NCI-H146 treated with DMSO at 0.1 percent for 48 hours (cell line): ENCODE measurements at regions not wholly inside any gene's neighbourhood (a gene's known extent, or its start where the extent isn't known, plus 50 kb on each side); places are given as distances from the start of the nearest gene placed in this dataset.
A peak's percentile ranks its signal among the peaks of the same experiment; 100 is the strongest.
"Not testable (repeated sequence)": the region's sequence is repeated elsewhere in the genome, so short reads cannot be mapped to it uniquely, and the experiment has no call there.

Experiments
- DNase-seq: peaks from one replicate; lab custom pipeline; 2025; ENCODE audit not compliant: unreplicated experiment; lab: John Stamatoyannopoulos, UW

DNA sequence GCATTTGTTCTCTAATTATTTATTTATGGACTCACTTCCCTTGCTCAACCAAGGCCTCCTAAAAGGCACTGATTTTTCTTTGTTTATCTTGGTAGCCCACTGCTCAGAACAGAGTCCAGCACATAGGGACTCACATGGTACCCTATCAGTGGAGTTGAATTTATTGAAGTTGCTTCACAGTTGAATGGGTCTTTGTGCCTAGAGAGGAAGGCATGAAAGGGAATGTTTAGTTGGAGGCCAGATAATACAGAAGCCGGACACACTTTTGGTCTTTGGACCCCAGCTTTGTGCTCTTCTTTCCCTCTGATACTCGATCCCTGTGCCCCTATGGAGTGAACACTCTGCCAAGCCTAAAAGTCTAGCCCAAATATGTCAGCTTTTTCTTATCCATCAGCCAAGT lies 429.0 kb downstream of the PRDM2 start:
- DNase-seq = no peak

DNA sequence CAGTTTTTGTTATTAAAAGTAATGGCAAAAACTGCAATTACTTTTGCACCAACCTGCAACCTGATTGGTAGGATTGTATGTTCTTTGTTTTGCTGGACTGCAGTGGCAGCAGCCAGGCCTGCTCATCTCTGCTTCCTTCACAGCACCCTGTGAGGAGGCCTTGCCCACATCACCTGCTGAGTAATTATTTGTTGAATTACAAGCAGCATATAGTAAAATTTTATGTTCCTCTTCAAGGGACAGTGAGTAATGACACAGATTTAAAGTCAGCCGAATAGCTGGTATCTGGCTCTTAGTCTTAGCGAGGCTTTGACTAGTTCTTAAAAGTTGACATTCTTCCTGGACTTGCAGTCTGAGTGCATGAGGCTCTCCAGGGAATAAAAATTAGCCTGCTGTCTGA lies 435.1 kb downstream of the PRDM2 start:
- no peak for DNase-seq

DNA sequence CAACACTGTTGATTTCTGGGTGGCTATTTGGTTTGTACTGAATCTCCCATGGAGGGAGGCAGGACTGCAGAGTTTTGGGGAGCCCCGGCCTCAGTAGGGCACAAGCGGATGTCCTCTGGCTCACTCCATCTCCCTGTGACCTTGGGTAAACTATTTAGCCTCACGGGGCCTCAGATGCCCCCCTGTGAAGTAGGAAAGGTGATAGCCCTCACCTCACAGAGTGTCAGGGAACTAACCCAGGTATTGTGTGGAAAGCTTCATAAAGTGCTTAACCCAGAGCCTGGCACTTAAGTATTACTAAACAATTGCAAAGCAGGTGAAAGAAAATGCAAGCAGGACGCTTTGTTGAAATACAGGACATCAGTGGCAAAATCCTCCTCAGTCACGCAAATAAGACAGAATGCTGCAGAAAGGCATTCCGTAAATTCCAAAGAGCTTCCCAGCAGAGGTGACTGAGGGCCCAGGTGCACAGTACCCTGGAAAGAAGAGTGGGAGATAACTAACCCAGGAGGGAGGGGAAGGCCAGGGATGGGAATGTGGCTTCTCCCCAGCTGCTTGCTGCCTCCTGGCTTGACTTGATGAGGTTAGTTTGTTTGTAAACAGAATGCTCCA lies 436.3 kb downstream of the PRDM2 start:
- no peak for DNase-seq

DNA sequence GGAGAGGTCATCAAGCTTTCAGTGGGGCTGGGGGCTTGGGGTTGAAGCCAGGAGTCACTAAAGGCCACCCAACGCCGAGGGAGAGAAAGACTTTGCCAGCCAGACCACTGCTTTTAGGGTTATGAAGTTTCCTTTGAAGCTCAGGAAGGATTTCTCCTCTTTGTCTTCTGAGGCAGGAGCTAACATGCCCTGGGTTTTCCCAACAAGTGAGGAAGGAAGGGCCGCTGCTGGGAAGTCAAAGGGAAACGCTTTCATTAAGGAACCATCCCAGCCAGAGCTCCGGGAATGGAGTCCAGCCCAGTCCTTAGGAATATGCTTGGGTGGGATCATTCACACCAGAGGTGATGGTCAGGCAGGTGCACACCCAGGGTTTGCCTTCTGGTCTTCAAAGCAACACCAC lies 436.9 kb downstream of the PRDM2 start:
- DNase-seq = no peak

DNA sequence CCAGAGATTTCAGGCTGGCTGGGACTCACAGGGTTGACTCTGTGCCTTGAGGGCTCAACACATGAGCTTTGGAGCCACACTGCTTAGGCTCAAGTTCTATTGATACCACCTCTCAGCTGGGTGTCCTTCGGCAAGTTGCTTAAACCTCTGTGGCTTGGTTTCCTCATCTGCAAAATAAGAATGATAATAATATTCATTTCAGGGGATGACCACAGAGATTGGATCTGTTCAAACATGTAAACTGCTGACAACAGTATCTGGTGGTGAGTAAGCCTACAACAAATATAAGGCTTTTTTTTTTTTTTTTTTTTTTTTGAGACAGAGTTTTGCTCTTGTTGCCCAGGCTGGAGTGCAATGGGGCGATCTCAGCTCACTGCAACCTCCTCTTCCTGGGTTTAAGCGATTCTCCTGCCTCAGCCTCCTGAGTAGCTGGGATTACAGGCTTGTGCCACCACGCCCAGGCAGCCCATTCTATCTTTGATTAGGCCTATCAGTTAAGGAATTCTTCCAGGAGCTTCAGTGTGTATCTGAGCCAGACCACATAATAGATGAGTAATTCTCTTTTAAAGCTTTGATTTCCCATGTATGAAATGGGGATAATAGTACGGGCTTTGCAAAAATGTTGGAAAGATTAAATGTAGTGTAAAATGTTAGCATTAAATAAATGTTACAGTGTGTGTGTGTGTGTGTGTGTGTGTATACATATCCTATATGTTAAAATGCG lies 437.6 kb downstream of the PRDM2 start:
- DNase-seq = no peak

DNA sequence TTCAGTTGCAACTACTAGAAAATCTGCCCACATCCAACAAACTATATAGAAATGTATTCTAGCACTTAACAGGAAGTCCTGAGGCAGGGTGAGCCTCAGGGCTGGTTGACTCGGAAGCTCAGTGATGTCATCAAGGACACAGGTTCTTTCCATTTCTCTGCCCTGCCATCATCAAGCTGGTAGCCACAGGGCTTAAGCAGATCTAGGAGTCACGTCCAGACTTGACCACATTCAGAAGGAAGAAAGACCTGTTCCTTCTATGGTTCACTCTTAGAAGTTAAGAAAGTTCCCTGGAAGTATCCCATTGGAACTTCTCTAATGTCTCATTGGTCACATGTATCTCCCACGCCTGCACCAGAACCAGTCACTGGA lies 438.1 kb downstream of the PRDM2 start:
- DNase-seq = no peak

DNA sequence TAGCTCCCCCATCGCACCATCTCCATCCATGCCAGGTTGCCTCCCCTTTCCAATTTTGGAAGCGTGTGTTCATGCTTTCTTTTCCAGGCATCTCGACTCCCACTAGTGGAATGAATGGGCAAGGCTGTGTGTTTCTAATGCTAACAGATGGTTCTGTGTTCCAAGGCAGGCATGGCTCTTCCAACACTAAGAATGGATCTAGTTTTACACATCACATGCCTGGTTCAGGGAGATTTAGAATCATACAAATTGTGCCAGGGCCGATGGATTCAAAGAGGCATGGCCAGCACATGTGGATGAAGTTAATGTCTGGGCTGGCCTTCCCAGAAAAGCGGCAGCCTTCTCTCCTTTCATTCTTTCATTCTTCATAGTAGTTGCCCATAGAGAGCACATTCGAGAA lies 438.7 kb downstream of the PRDM2 start:
- no peak for DNase-seq

DNA sequence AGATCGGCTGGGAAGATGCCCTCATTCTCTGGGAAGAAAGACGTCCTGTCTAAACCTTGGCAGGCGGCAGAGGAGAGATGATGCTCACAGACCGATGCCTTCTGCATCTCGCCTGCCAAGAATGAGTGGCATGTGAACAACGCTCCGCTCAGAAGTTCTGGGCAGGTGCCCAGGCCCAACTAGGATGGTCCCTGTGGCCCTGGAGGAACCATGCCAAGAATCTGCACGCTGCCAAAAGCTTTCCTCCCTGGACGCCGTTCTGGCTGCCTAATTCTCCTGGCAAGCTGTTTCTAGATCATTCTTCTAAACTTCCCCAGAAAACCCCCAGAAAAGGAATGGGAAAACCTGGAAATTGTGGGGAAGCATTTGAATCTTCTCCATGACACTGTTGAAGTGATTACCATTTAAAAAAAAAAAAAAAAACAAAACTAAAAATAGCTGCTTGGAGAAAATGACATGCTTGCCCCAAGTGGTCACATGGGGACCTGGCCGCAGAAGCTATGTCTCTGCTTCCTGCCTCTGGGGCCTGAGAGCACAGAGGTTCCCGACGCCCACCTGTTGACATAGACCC lies 440.9 kb downstream of the PRDM2 start:
- no peak for DNase-seq

DNA sequence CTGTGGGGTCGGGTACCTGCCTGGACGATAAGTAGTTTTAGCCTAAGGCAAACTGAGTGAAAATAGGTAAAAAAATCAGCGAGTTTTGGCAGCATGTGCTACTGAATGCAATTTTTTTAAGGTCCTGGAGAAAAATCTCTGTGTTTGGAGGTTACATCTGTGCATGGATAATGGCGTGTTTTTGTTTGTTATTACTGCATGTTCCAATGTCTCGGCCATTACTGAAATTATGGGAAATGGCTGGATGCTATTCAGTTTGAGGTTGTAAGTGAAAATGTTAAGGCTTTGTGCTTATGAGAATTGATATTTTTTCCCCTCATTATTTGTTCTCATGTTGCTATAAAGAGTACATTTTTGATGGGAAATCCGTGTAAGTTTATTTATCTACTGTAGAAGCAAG lies 441.7 kb downstream of the PRDM2 start:
- no peak for DNase-seq

DNA sequence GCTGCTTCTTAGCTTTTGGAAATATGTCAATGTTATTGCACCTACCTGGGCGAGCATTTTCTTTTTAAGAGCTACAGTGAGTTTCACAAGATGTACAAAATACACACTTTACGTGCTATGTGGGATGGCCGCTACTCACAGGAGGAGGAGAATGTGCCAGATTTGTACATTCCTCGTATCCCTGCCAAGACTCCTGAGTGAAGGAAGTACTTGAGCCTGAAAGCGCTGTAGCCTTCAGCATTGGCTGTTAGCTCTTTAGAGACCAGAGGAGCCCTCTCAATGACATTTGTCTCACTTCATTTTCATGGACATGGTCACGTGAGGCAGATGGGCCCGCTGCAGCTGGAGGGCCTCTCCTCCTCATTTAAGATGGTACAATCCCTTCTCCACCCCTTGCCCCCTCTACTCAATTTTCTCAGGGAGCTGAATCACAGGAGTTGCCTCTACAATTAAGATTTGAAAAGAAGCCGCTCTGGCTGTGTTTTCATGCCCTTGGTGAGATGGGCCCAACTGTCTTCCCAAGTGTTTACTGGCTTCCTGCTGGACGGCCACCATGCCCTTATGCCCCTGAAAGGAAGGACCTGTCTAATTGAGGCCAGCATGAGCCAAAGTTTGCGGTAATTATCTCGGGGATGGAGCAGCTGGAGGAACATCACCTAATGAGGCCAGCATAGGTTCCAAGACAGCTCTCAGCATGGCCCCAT lies 442.6 kb downstream of the PRDM2 start:
- peak; percentile 60 for DNase-seq

DNA sequence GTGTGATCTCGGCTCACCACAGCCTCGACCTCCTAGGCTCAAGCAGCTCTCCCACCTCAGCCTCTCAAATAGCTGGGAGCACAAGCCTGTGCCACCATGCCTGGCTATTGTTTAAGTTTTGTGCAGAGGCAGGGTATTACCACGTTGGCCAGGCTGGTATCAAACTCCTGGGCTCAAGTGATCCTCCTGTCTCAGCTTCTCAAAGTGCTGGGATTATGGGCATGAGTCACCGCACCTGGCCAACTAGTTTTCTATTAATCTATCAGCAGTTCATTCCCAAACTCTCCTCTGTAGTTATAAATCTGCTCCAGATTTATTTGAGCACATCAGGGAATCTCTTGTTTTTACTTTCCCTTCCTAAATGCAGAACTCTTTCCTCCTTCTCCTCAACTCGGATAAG lies 443.8 kb downstream of the PRDM2 start:
- DNase-seq = no peak

DNA sequence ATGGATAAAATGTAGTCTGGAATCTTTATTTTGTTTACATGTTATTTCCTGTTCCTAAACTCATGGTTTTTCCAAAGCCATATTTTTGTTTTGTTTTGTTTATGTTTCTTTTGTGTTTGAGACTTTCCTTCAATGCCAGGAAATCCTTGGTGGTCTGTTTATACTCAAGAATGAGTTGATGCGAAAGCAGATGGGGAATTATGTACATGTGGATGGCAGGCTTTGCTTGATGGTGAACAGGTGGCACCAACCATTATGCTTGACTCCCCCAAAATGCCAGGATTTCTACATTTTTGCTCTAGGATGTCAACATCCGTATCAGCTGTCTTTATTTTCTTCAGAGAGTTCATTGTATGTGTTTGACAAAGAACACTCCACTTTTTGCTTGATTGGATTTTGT lies 448.5 kb downstream of the PRDM2 start:
- DNase-seq = no peak

DNA sequence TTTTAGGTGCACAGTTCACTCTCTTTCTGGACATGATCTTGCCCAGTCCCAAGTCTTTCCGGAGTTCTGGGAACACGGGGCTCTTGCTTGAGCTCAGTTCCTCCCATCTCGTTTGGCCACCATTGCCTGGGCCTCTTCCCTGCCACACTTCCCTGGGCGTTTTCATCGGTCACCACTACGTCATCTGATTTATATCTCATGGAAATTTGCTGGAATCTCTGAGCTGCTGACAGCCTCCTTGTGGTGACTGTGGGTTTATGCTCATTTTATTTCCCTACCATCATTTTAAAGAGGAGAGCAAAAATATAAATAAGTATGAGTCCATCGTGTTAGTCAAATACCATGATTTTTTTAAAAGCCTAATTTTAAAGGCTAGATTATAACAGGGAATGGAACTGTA lies 449.1 kb upstream of the KAZN start:
- no peak for DNase-seq

DNA sequence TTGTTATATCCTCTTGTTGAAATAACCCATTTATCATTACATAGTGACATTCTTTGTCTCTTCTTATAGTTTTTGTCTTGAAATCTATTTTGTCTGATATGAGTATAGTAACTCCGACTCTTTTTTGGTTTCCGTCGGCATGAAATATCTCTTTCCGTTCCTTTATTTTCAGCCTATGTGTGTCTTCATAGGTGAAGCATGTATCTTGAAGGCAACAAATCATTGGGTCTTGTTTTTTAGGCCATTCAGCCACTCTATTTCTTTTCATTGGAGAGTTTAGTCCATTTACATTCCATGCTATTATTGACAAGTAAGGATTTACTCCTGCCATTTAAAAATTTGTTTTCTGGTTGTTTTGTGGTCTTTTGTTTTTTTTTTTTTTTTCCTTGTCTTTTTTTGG lies 441.9 kb upstream of the KAZN start:
- DNase-seq = no peak

DNA sequence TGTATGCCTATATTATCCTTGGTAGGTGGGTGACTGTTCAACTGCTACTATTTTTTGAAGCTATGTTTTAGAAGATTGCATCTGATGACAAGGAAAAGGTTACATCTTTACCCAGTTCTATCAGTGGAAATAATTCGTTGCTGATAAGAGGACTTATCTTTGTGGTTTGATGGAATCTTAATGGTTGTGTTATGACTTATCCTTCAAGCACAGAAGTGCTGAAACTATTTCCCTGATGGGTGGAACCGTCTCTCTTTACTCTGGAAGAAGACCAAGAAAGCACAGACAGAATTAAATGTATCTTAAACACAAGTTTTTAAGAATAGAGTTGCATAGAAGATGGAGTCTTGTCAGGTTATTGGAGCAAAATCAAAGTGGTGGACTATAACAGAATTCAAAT lies 437.7 kb upstream of the KAZN start:
- no peak for DNase-seq

DNA sequence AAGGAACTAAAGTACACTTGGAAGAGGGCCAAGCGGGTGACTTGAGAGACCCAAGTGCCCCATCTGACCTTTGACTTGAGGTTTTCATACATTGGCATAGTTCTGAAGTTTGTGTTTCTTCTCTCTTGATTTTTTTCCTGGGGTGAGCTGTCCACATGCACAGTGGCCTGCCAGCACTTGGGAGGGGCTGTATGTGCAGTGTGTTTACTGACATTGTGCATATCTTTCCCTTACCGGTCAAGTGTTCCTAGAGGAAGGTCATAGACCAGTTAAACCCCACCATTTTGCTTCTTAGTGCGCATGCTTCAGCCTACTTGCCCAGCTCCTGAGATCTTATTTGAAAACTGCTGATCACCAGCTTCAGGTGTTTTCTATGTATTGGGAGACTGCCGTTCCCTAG lies 435.2 kb upstream of the KAZN start:
- no peak for DNase-seq

DNA sequence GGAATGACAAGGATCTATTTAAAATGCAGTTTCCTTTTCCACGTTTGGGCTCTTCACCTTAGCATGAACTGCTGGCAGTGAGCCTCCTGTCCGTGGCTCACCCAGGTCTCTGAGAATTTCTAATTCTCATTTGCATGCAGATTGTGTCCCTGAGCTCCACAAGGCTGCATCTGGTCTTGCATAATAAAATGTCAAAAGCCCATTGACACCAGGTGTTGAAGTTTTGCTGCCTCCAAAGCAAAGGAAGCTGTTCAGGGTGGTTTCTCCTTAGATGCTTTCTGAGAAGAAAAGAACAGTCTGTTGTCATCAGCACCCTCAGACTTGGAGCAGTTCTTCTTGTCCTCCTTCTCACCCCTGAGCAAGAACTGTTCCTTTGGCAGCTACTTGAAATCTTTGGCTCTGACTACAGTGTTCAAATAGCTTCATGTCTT lies 433.1 kb upstream of the KAZN start:
- DNase-seq = no peak

DNA sequence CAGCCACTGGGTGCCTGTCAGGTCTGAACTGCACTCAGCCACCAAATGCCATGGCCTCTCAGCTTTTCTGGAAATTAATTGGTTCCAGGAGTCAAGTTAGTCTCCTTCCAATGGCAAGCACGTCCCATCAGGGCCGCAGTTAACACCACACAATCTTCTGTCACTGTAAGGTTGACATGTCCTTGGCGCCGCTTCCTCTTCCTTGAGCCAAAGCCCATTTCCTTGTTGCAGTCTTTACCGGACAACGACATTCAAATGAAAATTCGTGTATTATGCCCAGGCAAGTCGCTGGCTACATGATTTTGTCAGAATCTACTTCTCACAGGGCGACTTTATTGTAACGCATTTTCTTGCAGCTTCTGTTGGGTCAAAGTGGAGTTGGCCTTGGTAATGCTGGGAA lies 430.6 kb upstream of the KAZN start:
- no peak for DNase-seq

DNA sequence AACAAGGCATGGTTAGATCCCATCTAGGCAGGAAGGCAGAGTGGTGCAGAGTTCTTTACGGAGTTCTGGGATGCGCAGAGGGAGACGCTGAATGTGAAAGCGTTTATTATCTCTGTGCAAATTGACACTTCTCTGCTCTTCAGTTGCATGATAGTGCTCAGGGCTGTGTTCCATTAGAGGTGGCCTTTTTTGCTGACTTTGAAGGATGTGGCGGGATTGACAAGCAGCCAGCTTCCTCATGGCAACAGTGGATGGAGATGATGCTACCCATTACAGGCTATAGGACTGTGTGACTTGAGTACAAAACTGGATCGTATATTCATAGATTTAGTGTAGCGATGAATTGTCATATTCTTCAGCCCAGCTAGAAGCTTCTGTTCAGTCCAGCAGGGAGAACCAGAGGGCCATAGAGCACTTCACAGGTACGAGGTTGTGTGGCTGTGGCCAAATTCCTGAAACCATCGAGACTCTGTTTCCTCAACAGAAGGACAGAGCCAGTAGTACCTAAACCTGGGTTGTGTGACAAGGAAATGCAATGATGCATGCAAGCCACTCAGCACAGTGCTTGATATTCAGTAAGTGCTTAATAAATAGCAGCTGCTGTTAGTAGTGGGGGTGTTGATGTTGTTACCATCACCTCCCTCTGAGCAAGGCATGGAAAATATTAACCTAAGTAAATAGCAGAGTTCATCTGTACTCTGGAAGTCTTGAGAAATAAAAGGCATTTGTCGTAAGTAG lies 430.0 kb upstream of the KAZN start:
- DNase-seq = no peak

DNA sequence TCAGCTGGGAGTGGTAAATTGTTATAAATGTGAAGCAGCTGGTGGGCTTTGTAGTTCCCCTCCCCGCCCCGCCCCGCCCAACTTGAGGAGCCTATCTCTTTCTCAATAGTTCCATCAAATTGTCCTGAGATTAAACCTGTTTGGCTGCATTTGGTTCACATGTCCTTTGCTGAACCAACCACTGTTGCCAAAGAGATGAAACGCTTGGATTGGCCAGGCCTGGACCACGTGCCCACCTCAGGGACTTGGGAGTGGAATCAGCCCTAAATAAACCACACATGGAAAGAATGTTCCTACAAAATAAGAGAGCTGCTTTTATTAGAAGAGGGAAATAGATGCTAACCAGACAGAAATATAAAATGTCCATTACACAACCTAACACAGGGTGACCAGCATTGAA lies 424.9 kb upstream of the KAZN start:
- no peak for DNase-seq

DNA sequence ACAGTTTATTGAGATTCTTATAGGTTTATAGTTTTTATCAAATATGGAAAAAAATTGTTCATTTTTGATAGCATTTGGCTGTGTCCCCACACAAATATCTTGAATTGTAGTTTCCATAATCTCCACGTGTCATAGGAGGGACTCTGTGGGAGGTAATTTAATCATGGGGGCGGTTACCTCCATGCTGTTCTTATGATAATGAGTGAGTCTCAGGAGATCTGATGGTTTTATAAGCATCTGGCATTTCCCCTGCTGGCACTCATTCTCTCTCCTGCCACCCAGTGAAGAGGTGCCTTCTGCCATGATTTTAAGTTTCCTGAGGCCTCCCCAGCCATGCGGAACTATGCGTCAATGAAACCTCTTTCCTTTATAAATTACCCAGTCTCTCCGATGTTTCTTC lies 420.6 kb upstream of the KAZN start:
- DNase-seq = not testable (repeated sequence)

DNA sequence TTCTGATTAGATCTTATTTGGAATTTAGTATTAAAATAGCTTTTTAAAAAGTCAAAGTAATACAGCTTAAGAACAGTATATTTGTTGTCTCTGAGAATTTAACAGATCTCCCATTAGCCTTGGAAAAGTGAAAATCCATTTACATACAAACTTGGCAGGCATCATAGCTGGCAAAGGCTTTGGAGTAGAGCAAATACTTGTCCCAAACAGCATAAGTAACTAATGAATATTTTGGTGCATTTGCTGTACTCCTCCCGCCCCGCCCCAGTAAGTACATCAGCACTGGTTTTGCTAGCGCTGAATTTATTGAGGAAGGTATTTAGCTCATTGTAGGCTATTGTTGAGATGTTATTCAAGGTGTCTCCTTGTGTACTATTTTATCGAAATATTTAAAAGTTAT lies 417.7 kb upstream of the KAZN start:
- no peak for DNase-seq
